ENCODE measurements at regions not wholly inside any gene's neighbourhood (a gene's known extent, or its start where the extent isn't known, plus 50 kb on each side); places are given as distances from the start of the nearest gene placed in this dataset.

DNA sequence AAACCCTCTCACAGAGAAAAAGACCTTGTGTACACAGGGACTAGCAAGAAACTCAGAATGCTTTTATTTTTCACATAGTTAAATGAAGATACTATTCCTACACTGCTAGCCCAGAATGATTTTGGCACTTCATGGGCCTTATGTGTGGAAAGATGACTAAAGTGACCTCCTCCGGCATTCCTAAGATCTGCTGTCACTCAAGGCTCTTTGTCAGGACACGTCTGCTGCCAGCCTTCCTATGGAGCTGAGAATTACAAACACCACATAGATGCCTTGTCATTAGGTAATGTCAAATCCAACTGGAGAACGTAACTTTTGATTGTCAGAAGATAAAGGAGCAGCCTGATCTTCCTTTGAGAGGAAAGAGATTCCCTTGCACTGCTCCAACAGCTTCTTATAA is 249.1 kb downstream of the FAT3 start:
- peaks cover 20% of the 10 kb centered on the region for H3K4me1 Mint-ChIP-seq (ENCODE audit: low read depth)
- H3K36me3 Mint-ChIP-seq (ENCODE audit: low read depth): no peaks in the 10 kb centered on the region
- peak overlapping the region; percentile 18 for H3K27ac Mint-ChIP-seq (ENCODE audit: unreplicated experiment)
- DNase-seq (ENCODE audit: low spot score): no peak
- no peaks in the 10 kb centered on the region for H3K27me3 Mint-ChIP-seq (ENCODE audit: low read depth)
- no peak overlapping the region for H3K4me3 Mint-ChIP-seq (ENCODE audit: unreplicated experiment)
- TF ChIP-seq, protein P1, sequence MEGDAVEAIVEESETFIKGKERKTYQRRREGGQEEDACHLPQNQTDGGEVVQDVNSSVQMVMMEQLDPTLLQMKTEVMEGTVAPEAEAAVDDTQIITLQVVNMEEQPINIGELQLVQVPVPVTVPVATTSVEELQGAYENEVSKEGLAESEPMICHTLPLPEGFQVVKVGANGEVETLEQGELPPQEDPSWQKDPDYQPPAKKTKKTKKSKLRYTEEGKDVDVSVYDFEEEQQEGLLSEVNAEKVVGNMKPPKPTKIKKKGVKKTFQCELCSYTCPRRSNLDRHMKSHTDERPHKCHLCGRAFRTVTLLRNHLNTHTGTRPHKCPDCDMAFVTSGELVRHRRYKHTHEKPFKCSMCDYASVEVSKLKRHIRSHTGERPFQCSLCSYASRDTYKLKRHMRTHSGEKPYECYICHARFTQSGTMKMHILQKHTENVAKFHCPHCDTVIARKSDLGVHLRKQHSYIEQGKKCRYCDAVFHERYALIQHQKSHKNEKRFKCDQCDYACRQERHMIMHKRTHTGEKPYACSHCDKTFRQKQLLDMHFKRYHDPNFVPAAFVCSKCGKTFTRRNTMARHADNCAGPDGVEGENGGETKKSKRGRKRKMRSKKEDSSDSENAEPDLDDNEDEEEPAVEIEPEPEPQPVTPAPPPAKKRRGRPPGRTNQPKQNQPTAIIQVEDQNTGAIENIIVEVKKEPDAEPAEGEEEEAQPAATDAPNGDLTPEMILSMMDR (IDR thresholded peaks at IDR 0.05): no peak
- no peaks in the 10 kb centered on the region for H3K9me3 Mint-ChIP-seq (ENCODE audit: low read depth)

DNA sequence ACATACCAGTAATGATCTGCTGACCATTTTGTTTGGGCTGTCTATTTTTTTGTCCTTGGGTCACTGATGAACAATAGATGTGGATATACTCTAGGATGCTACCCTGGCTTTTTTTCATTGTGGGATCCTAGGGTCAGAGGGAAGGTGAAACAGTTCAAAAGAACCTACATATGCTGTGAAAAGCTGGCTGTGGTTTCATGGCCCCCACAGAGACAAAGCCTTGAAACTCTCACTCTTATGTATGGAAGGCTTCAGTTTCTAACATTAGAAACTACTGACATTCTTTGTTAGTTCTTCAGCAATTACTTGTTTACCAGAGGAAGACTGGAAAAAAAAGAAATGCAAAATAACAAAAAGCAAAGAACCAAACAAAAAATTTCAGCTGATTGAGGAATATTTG is 250.7 kb downstream of the FAT3 start:
- Mint-ChIP-seq H3K27ac (ENCODE audit: unreplicated experiment) (no peak overlapping the region), H3K36me3 (ENCODE audit: low read depth) (no peaks in the 10 kb centered on the region), H3K4me1 (ENCODE audit: low read depth) (peaks cover 20% of the 10 kb centered on the region), H3K9me3 (ENCODE audit: low read depth) (no peaks in the 10 kb centered on the region), H3K27me3 (ENCODE audit: low read depth) (no peaks in the 10 kb centered on the region), H3K4me3 (ENCODE audit: unreplicated experiment) (no peak overlapping the region)
- no peak for DNase-seq (ENCODE audit: low spot score)
- TF ChIP-seq, protein P1 (IDR thresholded peaks at IDR 0.05): no peak

DNA sequence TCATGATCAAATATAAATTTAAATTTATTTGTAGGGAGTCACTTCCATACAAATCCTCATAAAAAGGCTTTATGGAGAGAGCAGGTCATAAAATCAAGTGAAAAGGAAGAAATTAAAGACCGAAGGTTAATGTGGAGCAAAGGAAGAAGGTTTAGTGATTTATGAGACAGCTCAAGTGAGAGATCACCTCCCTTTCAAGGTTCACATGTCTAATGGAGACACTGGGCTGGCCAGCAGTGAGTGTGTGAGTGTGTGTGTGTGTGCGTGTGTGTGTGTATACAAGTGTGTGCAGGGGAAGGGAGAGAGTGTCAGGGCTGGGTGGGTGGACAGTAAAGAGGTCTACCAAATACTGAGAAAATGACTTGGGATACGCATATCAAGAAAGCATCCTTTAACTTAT is 251.2 kb downstream of the FAT3 start:
- DNase-seq (ENCODE audit: low spot score): no peak
- Mint-ChIP-seq H3K4me3 (ENCODE audit: unreplicated experiment) (no peak overlapping the region), H3K9me3 (ENCODE audit: low read depth) (no peaks in the 10 kb centered on the region), H3K27me3 (ENCODE audit: low read depth) (no peaks in the 10 kb centered on the region), H3K27ac (ENCODE audit: unreplicated experiment) (no peak overlapping the region), H3K4me1 (ENCODE audit: low read depth) (peaks cover 20% of the 10 kb centered on the region), H3K36me3 (ENCODE audit: low read depth) (no peaks in the 10 kb centered on the region)
- TF ChIP-seq, protein P1 (IDR thresholded peaks at IDR 0.05): no peak

DNA sequence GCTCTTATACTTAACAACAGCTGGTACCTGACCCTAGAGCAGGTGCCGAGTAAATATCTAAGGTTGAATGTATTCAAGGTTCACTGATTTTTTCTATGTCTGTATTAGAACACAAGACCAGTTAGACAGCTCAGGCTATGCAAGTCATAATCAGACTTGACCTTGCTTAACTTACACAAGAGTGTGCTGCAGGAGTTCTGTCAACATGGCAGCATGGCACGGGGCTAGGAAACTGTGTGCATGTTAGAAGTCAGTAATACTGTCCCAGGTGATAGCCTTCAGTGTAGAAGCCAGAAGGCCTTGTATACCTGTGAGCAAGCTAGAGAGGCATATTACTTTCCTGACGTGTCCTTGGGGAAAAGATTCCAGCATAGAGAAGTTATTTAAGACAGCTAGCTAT is 253.1 kb downstream of the FAT3 start:
- no peaks in the 10 kb centered on the region for H3K27me3 Mint-ChIP-seq (ENCODE audit: low read depth)
- H3K9me3 Mint-ChIP-seq (ENCODE audit: low read depth): no peaks in the 10 kb centered on the region
- TF ChIP-seq, protein P1 (IDR thresholded peaks at IDR 0.05): no peak
- H3K27ac Mint-ChIP-seq (ENCODE audit: unreplicated experiment): no peak overlapping the region
- H3K36me3 Mint-ChIP-seq (ENCODE audit: low read depth): no peaks in the 10 kb centered on the region
- no peak overlapping the region for H3K4me3 Mint-ChIP-seq (ENCODE audit: unreplicated experiment)
- H3K4me1 Mint-ChIP-seq (ENCODE audit: low read depth): peaks cover 18% of the 10 kb centered on the region
- no peak for DNase-seq (ENCODE audit: low spot score)

DNA sequence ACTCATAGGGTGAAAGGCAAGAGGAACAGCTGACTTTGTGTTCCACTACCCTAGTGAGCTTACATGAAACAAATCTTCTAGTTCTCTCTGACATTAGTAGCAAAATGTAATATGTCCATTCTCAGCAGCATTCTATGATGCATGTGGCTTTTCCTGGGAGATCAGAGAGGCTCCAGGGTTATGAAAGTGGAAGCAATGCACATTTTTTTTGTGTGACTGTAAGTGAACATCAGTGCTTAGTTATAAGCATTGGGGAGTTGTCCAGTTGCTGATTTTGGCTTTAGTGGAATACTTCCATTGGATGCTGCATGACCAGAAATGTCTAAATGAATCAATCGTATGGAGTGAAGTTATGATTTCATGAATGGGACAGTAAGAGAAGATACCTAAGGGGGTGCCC is 255.9 kb downstream of the FAT3 start:
- Mint-ChIP-seq H3K36me3 (ENCODE audit: low read depth) (no peaks in the 10 kb centered on the region), H3K27ac (ENCODE audit: unreplicated experiment) (no peak overlapping the region), H3K9me3 (ENCODE audit: low read depth) (no peaks in the 10 kb centered on the region), H3K4me3 (ENCODE audit: unreplicated experiment) (no peak overlapping the region), H3K27me3 (ENCODE audit: low read depth) (no peaks in the 10 kb centered on the region), H3K4me1 (ENCODE audit: low read depth) (no peaks in the 10 kb centered on the region)
- DNase-seq (ENCODE audit: low spot score): no peak
- TF ChIP-seq, protein P1 (IDR thresholded peaks at IDR 0.05): no peak
